GM12874 (cell line): ENCODE measurements at regions not wholly inside any gene's neighbourhood (a gene's known extent, or its start where the extent isn't known, plus 50 kb on each side); places are given as distances from the start of the nearest gene placed in this dataset.

Experiments
- CTCF ChIP-seq: IDR thresholded peaks from 2 replicates; pipeline ENCODE4 v1.5.1; 2011; ENCODE audit warnings: low read depth, mild to moderate bottlenecking, control low read depth, low read length, moderate library complexity; ENCODE audit not compliant: insufficient read depth

DNA sequence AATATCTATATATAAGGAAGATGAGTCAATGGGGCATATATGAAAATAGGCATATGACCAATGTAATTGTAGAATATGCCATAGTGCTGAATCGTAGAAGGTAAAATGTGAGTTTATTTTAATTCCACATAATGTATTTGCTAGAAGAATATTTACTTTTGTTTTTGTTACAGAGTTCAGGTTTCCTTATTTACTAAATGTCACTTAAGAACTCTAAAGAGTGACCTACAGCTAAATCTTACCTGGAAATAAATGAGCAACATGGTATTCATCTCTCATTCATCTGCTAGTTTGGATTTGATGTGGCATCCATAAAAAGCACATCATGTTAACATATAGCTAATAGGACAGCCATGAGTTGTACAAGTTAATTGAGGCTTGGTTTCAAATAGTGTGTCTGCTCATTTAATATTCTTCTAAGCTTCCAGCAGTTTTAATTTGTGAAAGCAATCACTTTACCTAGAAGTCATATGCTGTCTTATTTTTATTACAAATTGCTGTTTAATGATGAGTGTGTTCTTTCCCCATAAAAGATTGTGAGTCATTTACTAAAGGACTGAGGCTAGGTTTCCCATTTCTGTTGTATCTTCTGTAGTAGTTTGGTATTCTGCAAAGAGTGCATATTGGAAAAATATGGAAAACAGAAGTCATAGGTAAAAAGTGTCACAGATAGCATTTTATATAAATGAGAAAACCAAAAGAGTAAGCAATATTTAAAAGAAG, 222.1 kb upstream of the POU1F1 start:
- TF ChIP-seq CTCF, result no peak

GRCh38 chr3:87495938-87496337, 219.6 kb upstream of the POU1F1 start:
- no peak for TF ChIP-seq CTCF

DNA sequence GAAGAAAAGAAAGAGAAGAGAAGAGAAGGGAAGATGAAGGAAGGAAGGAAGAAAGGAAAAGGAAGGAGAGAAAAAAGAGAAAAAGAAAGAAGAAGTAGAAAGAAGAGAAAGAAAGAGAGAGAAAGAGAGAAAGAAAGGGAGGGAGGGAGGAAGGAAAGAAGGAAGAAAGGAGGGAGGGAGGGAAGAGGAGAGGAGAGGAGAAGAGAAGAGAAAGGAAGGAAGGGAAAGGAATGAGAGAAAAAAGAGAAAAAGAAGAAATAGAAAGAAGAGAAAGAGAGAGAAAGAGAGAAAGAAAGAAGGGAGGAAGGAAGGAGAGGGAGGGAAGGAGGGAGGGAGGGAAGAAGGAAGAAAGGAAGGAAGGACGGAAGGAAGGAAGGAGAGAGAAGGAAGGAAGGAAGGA, 217.9 kb upstream of the POU1F1 start:
- no peak for TF ChIP-seq CTCF

DNA sequence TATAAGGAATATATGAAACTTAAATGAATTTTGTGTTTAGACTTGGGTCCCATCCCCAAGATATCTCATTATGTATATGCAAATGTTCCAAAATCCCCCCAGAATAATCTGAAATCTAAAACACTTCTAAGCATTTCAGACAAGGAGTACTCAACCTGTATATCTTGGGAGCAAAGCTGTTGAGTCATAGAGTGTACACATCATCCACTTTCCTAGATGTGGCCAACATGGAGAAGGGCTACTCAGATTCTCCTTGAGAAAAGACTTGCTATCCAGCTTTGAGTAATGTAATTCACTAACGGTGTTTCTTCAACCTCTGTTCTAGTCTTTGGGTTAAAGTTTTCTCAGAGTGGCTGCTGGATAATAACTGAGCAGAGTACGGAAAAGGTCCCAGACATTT, 215.5 kb upstream of the POU1F1 start:
- no peak for TF ChIP-seq CTCF

GRCh38 chr3:87489892-87490291, 213.5 kb upstream of the POU1F1 start:
- TF ChIP-seq CTCF, result no peak

GRCh38 chr3:87488765-87489164, 212.4 kb upstream of the POU1F1 start:
- TF ChIP-seq CTCF, result no peak

DNA sequence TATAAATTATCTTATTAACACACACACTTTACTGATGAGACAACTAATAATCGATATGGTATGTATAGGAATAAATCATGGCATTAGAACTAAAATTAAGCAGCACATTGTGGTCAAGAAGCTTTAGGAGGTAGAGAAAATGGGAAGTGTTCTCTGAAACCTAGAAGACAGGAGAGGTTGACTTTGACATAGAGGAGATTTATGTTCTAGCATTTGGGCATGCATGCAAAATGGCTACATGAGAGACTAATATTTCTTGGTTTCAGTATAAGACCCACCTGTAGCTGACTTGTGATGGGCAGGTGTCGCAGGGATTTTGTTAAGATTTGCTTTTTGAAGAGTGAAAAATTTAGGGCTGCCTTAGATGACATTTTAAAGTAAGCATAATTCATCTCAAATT, 209.7 kb upstream of the POU1F1 start:
- TF ChIP-seq CTCF, result no peak
